H1 (cell line): ENCODE measurements at regions not wholly inside any gene's neighbourhood (a gene's known extent, or its start where the extent isn't known, plus 50 kb on each side); places are given as distances from the start of the nearest gene placed in this dataset.

Experiments used
- BRCA1 ChIP-seq: IDR thresholded peaks from 2 replicates; pipeline ENCODE4 v1.6.1; 2012; ENCODE audit warnings: low read depth, low read length, improper control_type of control experiment
- E2F6 ChIP-seq: IDR thresholded peaks from 2 replicates; pipeline ENCODE4 v1.6.1; 2012; ENCODE audit warnings: inconsistent platforms
- JUN ChIP-seq: IDR thresholded peaks from 2 replicates; pipeline ENCODE4 v1.6.1; 2011; ENCODE audit warnings: low read depth, mild to moderate bottlenecking, improper control_type of control experiment, low read length
- POLR2AphosphoS5 ChIP-seq: IDR thresholded peaks from 2 replicates; pipeline ENCODE4 v1.6.1; 2011; ENCODE audit warnings: low read depth, low read length
- RAD21 ChIP-seq, 2 experiments: IDR thresholded peaks in 1 of 2; conservative IDR thresholded peaks in 1 of 2; 2 replicates each; pipeline ENCODE4 v1.6.1; 2011; ENCODE audit warnings: low read depth in 2 of 2, low read length in 2 of 2, improper control_type of control experiment in 1 of 2, inconsistent platforms in 1 of 2, mild to moderate bottlenecking in 1 of 2, moderate library complexity in 1 of 2
- RNF2 ChIP-seq: fragments of 200-900, 300-1000 bp; sonication (generic); IDR thresholded peaks from 2 replicates; pipeline ENCODE4 v1.7.1; 2016; ENCODE audit warnings: borderline replicate concordance, low read depth, mild to moderate bottlenecking, antibody characterized with exemption, low read length; ENCODE audit not compliant: poor library complexity, severe bottlenecking; ENCODE audit errors: missing control alignments
- RXRA ChIP-seq: IDR thresholded peaks from 2 replicates; pipeline ENCODE4 v1.6.1; 2011; ENCODE audit warnings: low read depth, mild to moderate bottlenecking, low read length, moderate library complexity; ENCODE audit not compliant: insufficient read depth
- TCF12 ChIP-seq: IDR thresholded peaks from 2 replicates; pipeline ENCODE4 v1.6.1; 2011; ENCODE audit warnings: low read depth, mild to moderate bottlenecking, low read length
- USF2 ChIP-seq: IDR thresholded peaks from 2 replicates; pipeline ENCODE4 v1.6.1; 2011; ENCODE audit warnings: low read length, improper control_type of control experiment
- TF ChIP-seq, protein P1 (sequence below), 3 experiments: IDR thresholded peaks; 1 replicate in 2 of 3; 2 replicates in 1 of 3; pipeline versions ENCODE4 v1.5.1 to v1.6.1; 2011; ENCODE audit warnings: low read length in 3 of 3, mild to moderate bottlenecking in 3 of 3, inconsistent platforms in 2 of 3, low read depth in 1 of 3, moderate library complexity in 1 of 3; ENCODE audit not compliant: insufficient read depth in 1 of 3; ENCODE audit errors: control extremely low read depth in 1 of 3

GRCh38 chr3:173267716-173268115 is 126.7 kb upstream of the SPATA16 start:
- TF ChIP-seq, protein P1, sequence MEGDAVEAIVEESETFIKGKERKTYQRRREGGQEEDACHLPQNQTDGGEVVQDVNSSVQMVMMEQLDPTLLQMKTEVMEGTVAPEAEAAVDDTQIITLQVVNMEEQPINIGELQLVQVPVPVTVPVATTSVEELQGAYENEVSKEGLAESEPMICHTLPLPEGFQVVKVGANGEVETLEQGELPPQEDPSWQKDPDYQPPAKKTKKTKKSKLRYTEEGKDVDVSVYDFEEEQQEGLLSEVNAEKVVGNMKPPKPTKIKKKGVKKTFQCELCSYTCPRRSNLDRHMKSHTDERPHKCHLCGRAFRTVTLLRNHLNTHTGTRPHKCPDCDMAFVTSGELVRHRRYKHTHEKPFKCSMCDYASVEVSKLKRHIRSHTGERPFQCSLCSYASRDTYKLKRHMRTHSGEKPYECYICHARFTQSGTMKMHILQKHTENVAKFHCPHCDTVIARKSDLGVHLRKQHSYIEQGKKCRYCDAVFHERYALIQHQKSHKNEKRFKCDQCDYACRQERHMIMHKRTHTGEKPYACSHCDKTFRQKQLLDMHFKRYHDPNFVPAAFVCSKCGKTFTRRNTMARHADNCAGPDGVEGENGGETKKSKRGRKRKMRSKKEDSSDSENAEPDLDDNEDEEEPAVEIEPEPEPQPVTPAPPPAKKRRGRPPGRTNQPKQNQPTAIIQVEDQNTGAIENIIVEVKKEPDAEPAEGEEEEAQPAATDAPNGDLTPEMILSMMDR (IDR thresholded peaks at IDR 0.05; ENCODE audit: control extremely low read depth in 1 of 3, insufficient read depth in 1 of 3, low read depth in 1 of 3, low read length in 3 of 3): no peak
- TF ChIP-seq BRCA1 (no peak), RNF2 (no peak), USF2 (no peak), RAD21 (IDR thresholded peaks at IDR 0.05 in 1 of 2, conservative IDR thresholded peaks at IDR 0.05 in 1 of 2; ENCODE audit: low read depth in 2 of 2, low read length in 2 of 2) (no peak), RXRA (no peak), POLR2AphosphoS5 (no peak), TCF12 (no peak), JUN (no peak), E2F6 (no peak)
